ENCODE measurements at regions not wholly inside any gene's neighbourhood (a gene's known extent, or its start where the extent isn't known, plus 50 kb on each side); places are given as distances from the start of the nearest gene placed in this dataset.

- no peak for ATAC-seq
- intact Hi-C loops (cut with DNase I): no loop called here
- DNase-seq: no peak
Measured at GRCh38 chr13:76503291-76503690, 382.9 kb downstream of the KCTD12 start.

GRCh38 chr13:76500894-76501293 is 385.3 kb downstream of the KCTD12 start:
- DNase-seq (no peak), ATAC-seq (no peak)
- intact Hi-C loops (cut with DNase I): no loop called here

GRCh38 chr13:76499891-76500290 is 386.3 kb downstream of the KCTD12 start:
- intact Hi-C loops (cut with DNase I): no loop called here
- DNase-seq (no peak), ATAC-seq (no peak)

GRCh38 chr13:76489274-76489673 is 396.9 kb downstream of the KCTD12 start:
- DNase-seq (no peak), ATAC-seq (no peak)
- intact Hi-C loops (cut with DNase I): no loop called here

- DNase-seq (no peak), ATAC-seq (no peak)
- intact Hi-C loops (cut with DNase I): no loop called here
Measured at GRCh38 chr13:76481738-76482137, 404.5 kb downstream of the KCTD12 start.

GRCh38 chr13:76474966-76475365 is 411.2 kb downstream of the KCTD12 start:
- intact Hi-C loops (cut with DNase I): loop anchor here (5.0 to 10.0 kb wide), 5 partner anchors 412 to 780 kb away; partner anchors contain the start of gene KCTD12 (in 1 of the 2)
- DNase-seq (no peak), ATAC-seq (no peak)

- no peak for DNase-seq
- no peak for ATAC-seq
- intact Hi-C loops (cut with DNase I): loop anchor here (5.0 to 10.0 kb wide), 3 partner anchors 450 to 780 kb away; no protein-coding TSS in a partner anchor
Measured at GRCh38 chr13:76474356-76474755, 411.8 kb downstream of the KCTD12 start.

GRCh38 chr13:76473552-76474134 is 412.6 kb downstream of the KCTD12 start:
- DNase-seq (peak; percentile 72), ATAC-seq (peak; percentile 95 to 97)
- intact Hi-C loops (cut with DNase I): loop anchor here (2.0 to 10.0 kb wide), 4 partner anchors 449 to 779 kb away; no protein-coding TSS in a partner anchor

GRCh38 chr13:76472916-76473315 is 413.3 kb downstream of the KCTD12 start:
- intact Hi-C loops (cut with DNase I): loop anchor here (2.0 to 10.0 kb wide), 4 partner anchors 448 to 778 kb away; no protein-coding TSS in a partner anchor
- DNase-seq (no peak), ATAC-seq (no peak)

- intact Hi-C loops (cut with DNase I): loop anchor here (5.0 to 10.0 kb wide), 3 partner anchors 447 to 777 kb away; no protein-coding TSS in a partner anchor
Measured at GRCh38 chr13:76471486-76471885, 414.7 kb downstream of the KCTD12 start.

GRCh38 chr13:76470991-76471390 is 415.2 kb downstream of the KCTD12 start:
- ATAC-seq: no peak
- intact Hi-C loops (cut with DNase I): loop anchor here (5.0 to 10.0 kb wide), 3 partner anchors 446 to 776 kb away; no protein-coding TSS in a partner anchor
- DNase-seq: no peak

More at GRCh38 chr13:76471486-76471885, 414.7 kb downstream of the KCTD12 start:
- DNase-seq (no peak), ATAC-seq (no peak)

- ATAC-seq: no peak
- no peak for DNase-seq
- intact Hi-C loops (cut with DNase I): no loop called here
Measured at GRCh38 chr13:76466043-76466442, 420.2 kb downstream of the KCTD12 start.

- intact Hi-C loops (cut with DNase I): no loop called here
- ATAC-seq: no peak
- no peak for DNase-seq
Measured at GRCh38 chr13:76463314-76463713, 422.9 kb downstream of the KCTD12 start.

- intact Hi-C loops (cut with DNase I): no loop called here
- no peak for ATAC-seq
- DNase-seq: no peak
Measured at GRCh38 chr13:76461999-76462398, 424.2 kb downstream of the KCTD12 start.

GRCh38 chr13:76461484-76461883 is 424.7 kb downstream of the KCTD12 start:
- no peak for ATAC-seq
- no peak for DNase-seq
- intact Hi-C loops (cut with DNase I): no loop called here

GRCh38 chr13:76459863-76460262 is 426.3 kb downstream of the KCTD12 start:
- intact Hi-C loops (cut with DNase I): no loop called here
- DNase-seq (no peak), ATAC-seq (no peak)

GRCh38 chr13:76455960-76456359 is 430.2 kb downstream of the KCTD12 start:
- intact Hi-C loops (cut with DNase I): no loop called here
- ATAC-seq (no peak), DNase-seq (no peak)

- intact Hi-C loops (cut with DNase I): no loop called here
- no peak for DNase-seq
- ATAC-seq: no peak
Measured at GRCh38 chr13:76454991-76455390, 431.2 kb downstream of the KCTD12 start.

- ATAC-seq: no peak
- no peak for DNase-seq
- intact Hi-C loops (cut with DNase I): no loop called here
Measured at GRCh38 chr13:76449716-76450115, 436.5 kb downstream of the KCTD12 start.

- intact Hi-C loops (cut with DNase I): no loop called here
- ATAC-seq (no peak), DNase-seq (no peak)
Measured at GRCh38 chr13:76446191-76446590, 440.0 kb downstream of the KCTD12 start.

GRCh38 chr13:76440568-76440967 is 445.6 kb downstream of the KCTD12 start:
- no peak for ATAC-seq
- intact Hi-C loops (cut with DNase I): no loop called here

More at GRCh38 chr13:76440568-76440967, 445.6 kb downstream of the KCTD12 start:
- DNase-seq: no peak

Measured in left cardiac atrium (tissue), 4 donors.